GM12878 (cell line): ENCODE measurements at regions not wholly inside any gene's neighbourhood (a gene's known extent, or its start where the extent isn't known, plus 50 kb on each side); places are given as distances from the start of the nearest gene placed in this dataset.

Source experiments
- CREB1 ChIP-seq: IDR thresholded peaks from 2 replicates; pipeline ENCODE4 v1.6.1; 2012; ENCODE audit warnings: low read depth, mild to moderate bottlenecking, inconsistent platforms
- CTCF ChIP-seq, 3 experiments: IDR thresholded peaks in 2 of 3; conservative IDR thresholded peaks in 1 of 3; 2 replicates each; pipeline ENCODE4 v1.5.1; 2011; ENCODE audit warnings: low read depth in 3 of 3, low read length in 3 of 3, mild to moderate bottlenecking in 3 of 3, control low read depth in 2 of 3, moderate library complexity in 2 of 3, inconsistent platforms in 1 of 3, mixed read lengths in 1 of 3; ENCODE audit not compliant: control insufficient read depth in 2 of 3, insufficient read depth in 1 of 3; ENCODE audit errors: extremely low read depth in 1 of 3
- EZH2 ChIP-seq: IDR thresholded peaks from 2 replicates; pipeline ENCODE4 v1.6.1; 2012; ENCODE audit warnings: low read depth, mild to moderate bottlenecking, control low read depth, inconsistent platforms, low read length, borderline replicate concordance; ENCODE audit not compliant: control insufficient read depth
- IKZF1 ChIP-seq: fragments of 450-650 bp; conservative IDR thresholded peaks from 2 replicates; pipeline ENCODE4 v1.6.1; 2017; ENCODE audit warnings: antibody characterized with exemption, mild to moderate bottlenecking
- LARP7 ChIP-seq: fragments of 450-650 bp; IDR thresholded peaks from 2 replicates; pipeline ENCODE4 v1.6.1; 2017; ENCODE audit warnings: mild to moderate bottlenecking
- NFIC ChIP-seq: IDR thresholded peaks from 2 replicates; pipeline ENCODE4 v1.6.1; 2012; ENCODE audit warnings: low read depth, mild to moderate bottlenecking, inconsistent platforms, low read length, moderate library complexity
- POLR2A ChIP-seq: IDR thresholded peaks from 2 replicates; pipeline ENCODE4 v1.6.1; 2011; ENCODE audit warnings: low read depth, mild to moderate bottlenecking, low read length
- SKIL ChIP-seq: fragments of 450-650 bp; IDR thresholded peaks from 2 replicates; pipeline ENCODE4 v1.6.1; 2017; ENCODE audit warnings: mild to moderate bottlenecking, low read depth, inconsistent platforms; ENCODE audit not compliant: poor library complexity, severe bottlenecking
- YY1 ChIP-seq: IDR thresholded peaks from 2 replicates; pipeline ENCODE4 v1.6.1; 2011; ENCODE audit warnings: low read depth, mild to moderate bottlenecking, low read length
- ZSCAN29 ChIP-seq: fragments of 450-650 bp; IDR thresholded peaks from 2 replicates; pipeline ENCODE4 v1.6.1; 2017; ENCODE audit warnings: mild to moderate bottlenecking, moderate library complexity
- TF ChIP-seq, protein P1 (sequence below): IDR thresholded peaks from 2 replicates; pipeline ENCODE4 v1.6.1; 2011; ENCODE audit warnings: low read depth, low read length, improper control_type of control experiment, borderline replicate concordance

- TF ChIP-seq SKIL (no peak), LARP7 (no peak), ZSCAN29 (no peak), CREB1 (no peak), NFIC (no peak), CTCF (IDR thresholded peaks at IDR 0.05 in 2 of 3, conservative IDR thresholded peaks at IDR 0.05 in 1 of 3; ENCODE audit: control insufficient read depth in 2 of 3, extremely low read depth in 1 of 3, insufficient read depth in 1 of 3, low read depth in 3 of 3, low read length in 3 of 3) (no peak), YY1 (no peak), IKZF1 (no peak), POLR2A (no peak), EZH2 (no peak)
- TF ChIP-seq, protein P1, sequence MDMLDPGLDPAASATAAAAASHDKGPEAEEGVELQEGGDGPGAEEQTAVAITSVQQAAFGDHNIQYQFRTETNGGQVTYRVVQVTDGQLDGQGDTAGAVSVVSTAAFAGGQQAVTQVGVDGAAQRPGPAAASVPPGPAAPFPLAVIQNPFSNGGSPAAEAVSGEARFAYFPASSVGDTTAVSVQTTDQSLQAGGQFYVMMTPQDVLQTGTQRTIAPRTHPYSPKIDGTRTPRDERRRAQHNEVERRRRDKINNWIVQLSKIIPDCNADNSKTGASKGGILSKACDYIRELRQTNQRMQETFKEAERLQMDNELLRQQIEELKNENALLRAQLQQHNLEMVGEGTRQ = no peak
Observed at GRCh38 chrY:7659047-7659446, 747.5 kb upstream of the AMELY start.
